AG04450 (cell line): ENCODE measurements at regions not wholly inside any gene's neighbourhood (a gene's known extent, or its start where the extent isn't known, plus 50 kb on each side); places are given as distances from the start of the nearest gene placed in this dataset.

Source experiments
- CTCF ChIA-PET: fragments of 300-600, 350-600 bp; formaldehyde crosslinking; extraction: SDS; loops from one replicate; lab custom pipeline; 2022; ENCODE audit warnings: antibody characterized with exemption, inconsistent platforms; lab: Charles Lee
- POLR2A ChIA-PET: fragments of 350-600 bp; formaldehyde crosslinking; extraction: SDS; loops from one replicate; lab custom pipeline; 2021; ENCODE audit warnings: antibody characterized with exemption, inconsistent platforms; lab: Yijun Ruan, JAX
- DNase-seq: peaks from one replicate; pipeline ENCODE4 v3.0.0-alpha.2; 2011; ENCODE audit warnings: low read depth, low spot score
- H3K27ac ChIP-seq: one replicate; pipeline ENCODE4 v1.5.1; 2012; ENCODE audit warnings: low read depth, low read length, control low read depth
- H3K27me3 ChIP-seq: one replicate; pipeline ENCODE4 v1.6.0; 2012; ENCODE audit warnings: low read length; ENCODE audit not compliant: control insufficient read depth, insufficient read depth
- H3K4me3 ChIP-seq: 2 replicates; pipeline ENCODE4 v1.5.1; 2011; ENCODE audit warnings: mild to moderate bottlenecking, low read depth, low read length, control low read depth
- H3K9me3 ChIP-seq: 2 replicates; pipeline ENCODE4 v1.5.1; 2012; ENCODE audit warnings: low read length; ENCODE audit not compliant: control insufficient read depth, insufficient read depth
- TF ChIP-seq, protein P1 (sequence below): IDR thresholded peaks from 2 replicates; pipeline ENCODE4 v1.5.1; 2011; ENCODE audit warnings: low read depth, low read length, control low read depth, inconsistent platforms

DNA sequence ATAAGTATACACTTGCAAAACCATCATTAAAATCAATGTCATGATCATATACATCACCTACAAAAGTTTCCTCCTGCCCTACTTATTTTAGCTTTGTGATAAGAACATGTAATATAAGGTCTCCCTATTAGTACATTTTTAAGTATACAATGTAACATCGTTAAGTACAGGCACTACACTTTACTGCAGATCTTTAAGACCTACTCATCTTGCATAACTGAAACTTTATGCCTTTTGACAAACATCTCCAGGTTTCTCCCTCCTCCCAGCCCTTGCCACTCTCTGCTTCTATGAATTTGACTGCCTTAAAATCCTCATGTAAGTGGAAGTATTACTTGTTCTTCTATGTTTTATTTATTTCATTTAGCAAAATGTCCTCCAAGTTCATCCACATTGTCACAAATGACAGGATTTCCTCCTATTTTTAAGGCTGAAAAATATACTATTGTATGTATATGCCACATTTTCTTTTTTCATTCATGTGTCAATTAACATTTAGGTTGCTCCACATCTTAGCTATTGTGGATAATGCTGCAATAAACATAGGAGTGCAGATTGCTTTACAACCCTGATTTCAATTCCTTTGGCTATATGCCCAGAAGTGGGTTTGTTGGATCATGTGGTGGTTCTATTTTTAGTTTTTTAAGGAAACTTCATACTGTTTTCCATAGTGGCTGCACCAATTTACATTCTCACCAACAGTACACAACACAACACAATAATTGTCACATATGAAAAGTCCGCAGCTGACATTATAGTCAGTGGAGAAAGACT lies 471.1 kb upstream of the ANO3 start:
- POLR2A ChIA-PET, result no interaction called here
- CTCF ChIA-PET, result interaction anchor here (0.6 kb wide), 1 partner anchor 211 kb away, joined by 3 read pairs; no protein-coding TSS in a partner anchor
- peak; percentile 13 for DNase-seq

DNA sequence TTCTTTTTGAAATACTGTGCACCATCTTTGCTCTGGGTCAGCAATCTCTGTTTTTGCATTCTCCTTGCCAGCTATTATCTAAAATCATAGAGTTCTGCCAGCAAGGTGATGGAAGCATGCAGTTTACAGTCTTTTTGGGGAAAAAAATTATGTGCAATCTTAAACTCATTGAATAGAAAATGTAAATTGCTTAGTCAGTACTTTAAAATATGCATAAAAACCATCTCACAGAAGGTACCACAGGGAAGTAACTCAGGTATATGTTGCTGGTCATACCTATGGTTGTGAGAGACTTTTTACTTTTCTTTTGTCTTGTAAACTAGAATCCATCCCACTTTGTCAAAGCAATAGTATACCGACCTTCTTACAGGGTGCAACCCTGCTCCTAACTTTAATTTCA lies 469.8 kb upstream of the ANO3 start:
- Histone ChIP-seq H3K27ac (no peak overlapping the region), H3K27me3 (no peaks in the 10 kb centered on the region), H3K4me3 (no peak overlapping the region), H3K9me3 (no peaks in the 10 kb centered on the region)
- DNase-seq, result no peak
- TF ChIP-seq, protein P1, sequence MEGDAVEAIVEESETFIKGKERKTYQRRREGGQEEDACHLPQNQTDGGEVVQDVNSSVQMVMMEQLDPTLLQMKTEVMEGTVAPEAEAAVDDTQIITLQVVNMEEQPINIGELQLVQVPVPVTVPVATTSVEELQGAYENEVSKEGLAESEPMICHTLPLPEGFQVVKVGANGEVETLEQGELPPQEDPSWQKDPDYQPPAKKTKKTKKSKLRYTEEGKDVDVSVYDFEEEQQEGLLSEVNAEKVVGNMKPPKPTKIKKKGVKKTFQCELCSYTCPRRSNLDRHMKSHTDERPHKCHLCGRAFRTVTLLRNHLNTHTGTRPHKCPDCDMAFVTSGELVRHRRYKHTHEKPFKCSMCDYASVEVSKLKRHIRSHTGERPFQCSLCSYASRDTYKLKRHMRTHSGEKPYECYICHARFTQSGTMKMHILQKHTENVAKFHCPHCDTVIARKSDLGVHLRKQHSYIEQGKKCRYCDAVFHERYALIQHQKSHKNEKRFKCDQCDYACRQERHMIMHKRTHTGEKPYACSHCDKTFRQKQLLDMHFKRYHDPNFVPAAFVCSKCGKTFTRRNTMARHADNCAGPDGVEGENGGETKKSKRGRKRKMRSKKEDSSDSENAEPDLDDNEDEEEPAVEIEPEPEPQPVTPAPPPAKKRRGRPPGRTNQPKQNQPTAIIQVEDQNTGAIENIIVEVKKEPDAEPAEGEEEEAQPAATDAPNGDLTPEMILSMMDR, result no peak
- CTCF ChIA-PET, result no interaction called here
- POLR2A ChIA-PET, result no interaction called here

More for the DNA sequence above, 471.1 kb upstream of the ANO3 start:
- Histone ChIP-seq H3K27ac (no peak overlapping the region), H3K4me3 (no peak overlapping the region), H3K27me3 (no peaks in the 10 kb centered on the region), H3K9me3 (no peaks in the 10 kb centered on the region)
- TF ChIP-seq, protein P1, result no peak

DNA sequence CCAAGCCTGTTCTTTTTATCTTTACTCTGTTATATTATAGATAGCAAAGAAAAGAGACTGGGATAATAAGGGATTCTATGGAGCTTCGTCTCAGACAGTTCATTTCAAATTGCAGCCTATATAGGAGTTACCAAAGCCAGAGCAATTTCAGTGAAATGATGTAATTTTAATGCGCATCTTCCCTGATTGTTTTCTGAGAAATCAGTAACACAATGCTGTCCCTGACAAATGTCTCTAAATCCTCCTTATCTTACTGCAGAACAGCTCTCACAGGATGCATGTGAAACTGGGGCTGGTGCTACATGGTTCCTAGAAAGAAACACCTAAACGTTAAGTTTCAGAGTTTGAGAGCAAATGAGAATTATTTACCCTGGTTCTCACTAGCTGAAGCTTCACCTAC lies 467.9 kb upstream of the ANO3 start:
- no peak for DNase-seq
- Histone ChIP-seq H3K4me3 (no peak overlapping the region), H3K9me3 (no peaks in the 10 kb centered on the region), H3K27ac (no peak overlapping the region), H3K27me3 (no peaks in the 10 kb centered on the region)
- CTCF ChIA-PET, result no interaction called here
- TF ChIP-seq, protein P1, result no peak
- POLR2A ChIA-PET, result no interaction called here

DNA sequence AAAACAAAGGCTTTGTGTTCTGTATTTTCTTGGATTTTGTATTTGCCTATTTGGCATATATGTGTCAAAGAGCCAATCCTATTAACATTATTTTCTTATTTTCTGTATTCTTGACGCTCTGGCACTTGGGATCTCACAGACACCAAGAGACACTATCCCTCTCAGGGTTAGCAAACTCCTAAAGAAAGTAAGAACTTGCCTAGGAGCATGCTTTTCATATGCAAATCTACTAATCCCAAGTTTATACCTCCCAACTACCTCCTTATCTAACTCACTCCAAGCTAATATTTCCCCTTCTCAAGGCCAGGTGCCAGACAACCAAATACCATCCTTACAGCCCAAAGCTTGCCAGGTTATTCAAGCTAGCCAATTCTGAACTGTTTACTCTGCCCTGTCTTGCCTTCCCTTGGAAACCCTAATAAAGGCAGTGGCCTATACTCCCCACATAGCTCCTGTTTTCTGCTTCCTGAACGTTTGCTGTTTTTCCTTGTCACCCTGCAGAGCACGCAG lies 455.4 kb upstream of the ANO3 start:
- Histone ChIP-seq H3K4me3 (no peak overlapping the region), H3K27ac (no peak overlapping the region), H3K9me3 (no peaks in the 10 kb centered on the region), H3K27me3 (no peaks in the 10 kb centered on the region)
- TF ChIP-seq, protein P1, result no peak
- POLR2A ChIA-PET, result no interaction called here
- no peak for DNase-seq
- CTCF ChIA-PET, result no interaction called here

DNA sequence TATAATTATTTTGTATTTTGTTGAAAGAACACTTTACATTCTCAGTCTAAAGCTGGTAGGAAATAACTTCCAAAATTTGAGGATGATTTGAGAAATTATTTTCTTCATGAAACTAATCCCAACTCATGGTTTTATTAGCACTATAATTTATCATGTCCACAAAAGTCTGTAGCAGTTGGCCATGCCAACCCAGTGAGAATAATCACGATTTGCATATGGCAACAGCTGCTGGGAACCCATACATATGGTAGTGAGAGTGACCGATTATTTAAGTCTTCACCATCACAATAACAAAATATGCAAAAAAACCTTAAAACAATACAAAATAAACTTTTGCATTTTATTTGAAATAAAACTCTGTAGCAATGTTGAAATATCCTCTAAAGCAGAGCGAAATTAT lies 445.9 kb upstream of the ANO3 start:
- Histone ChIP-seq H3K9me3 (no peaks in the 10 kb centered on the region), H3K27me3 (no peaks in the 10 kb centered on the region), H3K27ac (no peak overlapping the region), H3K4me3 (no peak overlapping the region)
- DNase-seq, result no peak
- TF ChIP-seq, protein P1, result no peak
- ChIA-PET POLR2A (no interaction called here), CTCF (no interaction called here)
